Endothelial cell of umbilical vein (primary cell): ENCODE measurements at regions not wholly inside any gene's neighbourhood (a gene's known extent, or its start where the extent isn't known, plus 50 kb on each side); places are given as distances from the start of the nearest gene placed in this dataset.

ENCODE experiments used
- BruUV-seq: library from RNA; stranded (reverse); fragments of 400-500 nt; replicated peaks from 2 replicates; lab custom pipeline; 2021; lab: Mats Ljungman, UMichigan
- CTCF ChIA-PET: fragments of 300-600, 350-600 bp; sonication (Branson Sonifier 250); formaldehyde crosslinking; loops from one replicate; lab custom pipeline; 2021; ENCODE audit warnings: antibody characterized with exemption, inconsistent platforms; lab: Charles Lee
- POLR2A ChIA-PET: fragments of 300-600, 350-600 bp; sonication (Branson Sonifier 250); formaldehyde crosslinking; loops from one replicate; lab custom pipeline; 2021; ENCODE audit warnings: antibody characterized with exemption, inconsistent platforms; lab: Charles Lee
- DNase-seq: peaks from one replicate; pipeline ENCODE4 v3.0.0-alpha.2; 2011; ENCODE audit warnings: low read depth, low spot score
- FAIRE-seq: peaks from 2 replicates; lab custom pipeline; 2011; peaks lifted over from hg19 to GRCh38; lab: Jason Lieb, UNC
- H2AFZ ChIP-seq: 2 replicates; pipeline ENCODE4 v1.6.0; 2012; ENCODE audit warnings: low read depth, low read length, control low read depth, inconsistent platforms
- H3K27ac ChIP-seq: 2 replicates; pipeline ENCODE4 v1.5.1; 2011; ENCODE audit warnings: low read depth, mild to moderate bottlenecking, control low read depth, low read length, moderate library complexity; ENCODE audit not compliant: insufficient read depth
- H3K27me3 ChIP-seq, 2 experiments: 2 replicates each; pipeline versions ENCODE4 v1.6.0 to v1.6.1; 2011; ENCODE audit warnings: low read length in 2 of 2, mixed read lengths in 1 of 2; ENCODE audit not compliant: control insufficient read depth in 2 of 2, insufficient read depth in 2 of 2
- H3K36me3 ChIP-seq, 2 experiments: 2 replicates in 1 of 2; 3 replicates in 1 of 2; pipeline ENCODE4 v1.5.1; 2011; ENCODE audit warnings: low read length in 2 of 2, mild to moderate bottlenecking in 1 of 2, moderate library complexity in 1 of 2; ENCODE audit not compliant: control insufficient read depth in 2 of 2, insufficient read depth in 2 of 2; ENCODE audit errors: extremely low read depth in 1 of 2
- H3K4me1 ChIP-seq: 3 replicates; pipeline ENCODE4 v1.5.1; 2011; ENCODE audit warnings: mild to moderate bottlenecking, low read length; ENCODE audit not compliant: control insufficient read depth, insufficient read depth; ENCODE audit errors: extremely low read depth
- H3K4me2 ChIP-seq: 2 replicates; pipeline ENCODE4 v1.6.1; 2011; ENCODE audit warnings: low read length, control low read depth, mixed read lengths; ENCODE audit not compliant: insufficient read depth
- H3K4me3 ChIP-seq, 3 experiments: fragments of 200-600 bp in 1 of 3; sonication (generic), shearing (Covaris generic) in 1 of 3; replicated peaks in 1 of 3; 2 replicates each; pipeline ENCODE4 v1.5.1; 2011 to 2016; ENCODE audit warnings: control low read depth in 3 of 3, low read length in 3 of 3, mild to moderate bottlenecking in 2 of 3, inconsistent platforms in 1 of 3, low read depth in 1 of 3, moderate library complexity in 1 of 3; ENCODE audit not compliant: insufficient read depth in 1 of 3
- H3K79me2 ChIP-seq: 2 replicates; pipeline ENCODE4 v1.6.0; 2012; ENCODE audit warnings: low read length, inconsistent platforms; ENCODE audit not compliant: control insufficient read depth, insufficient read depth
- H3K9ac ChIP-seq: replicated peaks from 2 replicates; pipeline ENCODE3; 2011; ENCODE audit warnings: low read length, control low read depth; ENCODE audit not compliant: insufficient read depth; ENCODE audit errors: extremely low read depth
- H3K9me1 ChIP-seq: replicated peaks from 3 replicates; pipeline ENCODE4 v1.6.0; 2011; ENCODE audit warnings: mild to moderate bottlenecking, low read length; ENCODE audit not compliant: control insufficient read depth, insufficient read depth; ENCODE audit errors: extremely low read depth
- H3K9me3 ChIP-seq: replicated peaks from 2 replicates; pipeline ENCODE4 v1.5.1; 2012; ENCODE audit warnings: low read length, inconsistent platforms; ENCODE audit not compliant: control insufficient read depth, insufficient read depth
- H4K20me1 ChIP-seq: replicated peaks from 2 replicates; pipeline ENCODE3; 2011; ENCODE audit warnings: mild to moderate bottlenecking, low read length; ENCODE audit not compliant: control insufficient read depth, insufficient read depth; ENCODE audit errors: extremely low read depth
- CTCF ChIP-seq, 2 donors: IDR thresholded peaks; 1 replicate in 1 of 2; 2 replicates in 1 of 2; pipeline ENCODE4 v1.5.1; 2011; ENCODE audit warnings: low read length in 2 of 2, mild to moderate bottlenecking in 2 of 2, moderate library complexity in 2 of 2, control low read depth in 1 of 2, inconsistent platforms in 1 of 2, low read depth in 1 of 2; ENCODE audit not compliant: insufficient read depth in 1 of 2; ENCODE audit errors: extremely low read depth in 1 of 2
- GATA2 ChIP-seq: IDR thresholded peaks from 2 replicates; pipeline ENCODE4 v1.7.0; 2011; ENCODE audit warnings: low read depth, mild to moderate bottlenecking, moderate library complexity, mixed read lengths, low read length; ENCODE audit not compliant: insufficient read length, insufficient read depth
- JUN ChIP-seq: IDR thresholded peaks from 2 replicates; pipeline ENCODE4 v1.6.1; 2011; ENCODE audit warnings: borderline replicate concordance, low read depth; ENCODE audit not compliant: insufficient read length, insufficient read depth
- MYC ChIP-seq: IDR thresholded peaks from one replicate; pipeline ENCODE4 v1.6.1; 2011; ENCODE audit warnings: mild to moderate bottlenecking, low read depth, low read length
- POLR2AphosphoS5 ChIP-seq: IDR thresholded peaks from 2 replicates; pipeline ENCODE4 v1.6.1; 2012; ENCODE audit warnings: low read depth, mild to moderate bottlenecking, control low read depth, low read length, moderate library complexity; ENCODE audit not compliant: insufficient read depth
- dilution Hi-C: fragments of 300-500 bp; cut with MboI; formaldehyde crosslinking; loops from one replicate; pipeline ENCODE4 v1.15.0; 2019; ENCODE audit warnings: low sequenced_read_pairs; ENCODE audit not compliant: extremely low pct_ligation_motif_present
- intact Hi-C: fragments of 100-400 bp; cut with micrococcal nuclease; formaldehyde crosslinking; loops from one replicate; pipeline ENCODE4 v1.10.0; 2022
- TF ChIP-seq, protein P1 (sequence below): IDR thresholded peaks from 2 replicates; pipeline ENCODE4 v1.6.1; 2011; ENCODE audit not compliant: insufficient read depth, insufficient read length

DNA sequence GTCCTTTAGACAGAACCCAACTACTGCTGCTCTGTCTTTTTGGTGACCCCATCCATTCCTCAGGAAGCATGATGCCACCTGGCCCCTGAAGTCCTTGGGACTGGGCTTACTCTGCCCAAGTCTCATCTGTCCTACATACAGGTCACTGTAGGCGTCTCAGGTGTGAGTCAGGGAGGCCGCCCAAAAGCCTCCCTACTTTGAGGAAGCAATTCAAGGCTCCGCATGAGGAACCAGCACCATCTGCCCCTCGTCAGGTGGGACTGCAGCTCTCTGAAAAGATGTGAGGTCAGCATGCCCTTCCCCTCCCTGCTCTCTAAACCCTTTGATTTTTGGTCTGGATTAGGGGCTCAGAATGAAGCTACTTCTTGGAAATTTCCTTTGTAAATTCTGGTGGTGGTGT is 354.8 kb downstream of the CXCL12 start:
- dilution Hi-C loops (no loop called here), intact Hi-C loops (no loop called here)
- DNase-seq (no peak), FAIRE-seq (no peak)
- H3K9ac ChIP-seq: no peak overlapping the region
- H2AFZ ChIP-seq: no peak overlapping the region
- TF ChIP-seq POLR2AphosphoS5 (no peak), MYC (no peak), CTCF (IDR thresholded peaks at IDR 0.05; ENCODE audit: extremely low read depth in 1 of 2, insufficient read depth in 1 of 2, low read depth in 1 of 2, low read length in 2 of 2) (peak in 1 of 2 donors; percentile 1), GATA2 (no peak), JUN (no peak)
- TF ChIP-seq, protein P1, sequence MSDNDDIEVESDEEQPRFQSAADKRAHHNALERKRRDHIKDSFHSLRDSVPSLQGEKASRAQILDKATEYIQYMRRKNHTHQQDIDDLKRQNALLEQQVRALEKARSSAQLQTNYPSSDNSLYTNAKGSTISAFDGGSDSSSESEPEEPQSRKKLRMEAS: no peak
- no peaks in the 10 kb centered on the region for H3K79me2 ChIP-seq
- no peaks in the 10 kb centered on the region for H3K9me1 ChIP-seq
- ChIA-PET CTCF (interaction anchor here (1.0 kb wide), 1 partner anchor 17 kb away, joined by 3 read pairs; no protein-coding TSS in a partner anchor), POLR2A (no interaction called here)
- no peaks in the 10 kb centered on the region for H3K36me3 ChIP-seq
- H3K4me1 ChIP-seq: no peaks in the 10 kb centered on the region
- no peaks in the 10 kb centered on the region for H3K9me3 ChIP-seq
- no peak overlapping the region for H3K4me2 ChIP-seq
- no peak overlapping the region for H3K27ac ChIP-seq
- H4K20me1 ChIP-seq: no peaks in the 10 kb centered on the region
- no peak overlapping the region for H3K4me3 ChIP-seq
- no TSS peak for BruUV-seq
- no peaks in the 10 kb centered on the region for H3K27me3 ChIP-seq
